CD8-positive, alpha-beta memory T cell (primary cell): ENCODE measurements at regions not wholly inside any gene's neighbourhood (a gene's known extent, or its start where the extent isn't known, plus 50 kb on each side); places are given as distances from the start of the nearest gene placed in this dataset.

Source experiments
- CTCF ChIA-PET: fragments of 350-600 bp; sonication (Branson Sonifier 250); formaldehyde crosslinking; loops from one replicate; lab custom pipeline; 2021; ENCODE audit warnings: antibody characterized with exemption; lab: Charles Lee
- POLR2A ChIA-PET: fragments of 350-600 bp; sonication (Branson Sonifier 250); formaldehyde crosslinking; loops from one replicate; lab custom pipeline; 2021; ENCODE audit warnings: antibody characterized with exemption; lab: Charles Lee
- DNase-seq, 5 donors: peaks; one replicate each; pipeline versions ENCODE4 v3.0.0 to v3.0.0-alpha.2; 2020 to 2022; ENCODE audit warnings: mixed read lengths in 1 of 5
- H3K27ac ChIP-seq: one replicate; pipeline ENCODE4 v1.7.0; 2013; ENCODE audit warnings: low read depth, mild to moderate bottlenecking, low read length, moderate library complexity
- H3K27me3 ChIP-seq: 2 replicates; pipeline ENCODE4 v1.7.0; 2013; ENCODE audit warnings: low read length, mild to moderate bottlenecking; ENCODE audit not compliant: insufficient read depth, poor library complexity, severe bottlenecking
- H3K36me3 ChIP-seq: 2 replicates; pipeline ENCODE4 v1.7.0; 2013; ENCODE audit warnings: mild to moderate bottlenecking, low read length, moderate library complexity; ENCODE audit not compliant: insufficient read depth
- H3K4me1 ChIP-seq: 2 replicates; pipeline ENCODE4 v1.7.0; 2013; ENCODE audit warnings: mild to moderate bottlenecking, low read length, moderate library complexity; ENCODE audit not compliant: insufficient read depth
- H3K4me3 ChIP-seq: 2 replicates; pipeline ENCODE4 v1.7.0; 2013; ENCODE audit warnings: mild to moderate bottlenecking, low read length
- H3K9me3 ChIP-seq: 2 replicates; pipeline ENCODE4 v1.7.0; 2013; ENCODE audit warnings: mild to moderate bottlenecking, low read length
- H3K27ac Mint-ChIP-seq, 8 donors: one replicate each; pipeline ENCODE4 v1.8.0; 2020 to 2021; ENCODE audit warnings: mixed read lengths in 8 of 8, mild to moderate bottlenecking in 6 of 8, inconsistent platforms in 3 of 8, moderate library complexity in 3 of 8
- H3K27me3 Mint-ChIP-seq, 2 donors: one replicate each; pipeline ENCODE4 v1.8.0; 2020 to 2021; ENCODE audit warnings: mixed read lengths in 2 of 2, mild to moderate bottlenecking in 1 of 2, moderate library complexity in 1 of 2
- H3K36me3 Mint-ChIP-seq, 3 donors: one replicate each; pipeline ENCODE4 v1.8.0; 2020 to 2021; ENCODE audit warnings: mixed read lengths in 3 of 3, inconsistent platforms in 1 of 3, mild to moderate bottlenecking in 1 of 3
- H3K4me1 Mint-ChIP-seq, 3 donors: one replicate each; pipeline ENCODE4 v1.8.0; 2020 to 2021; ENCODE audit warnings: mixed read lengths in 3 of 3, inconsistent platforms in 1 of 3, mild to moderate bottlenecking in 1 of 3
- H3K4me3 Mint-ChIP-seq, 7 donors: one replicate each; pipeline ENCODE4 v1.8.0; 2020 to 2021; ENCODE audit warnings: mixed read lengths in 7 of 7, mild to moderate bottlenecking in 6 of 7, moderate library complexity in 4 of 7, inconsistent platforms in 2 of 7
- H3K9me3 Mint-ChIP-seq, 5 donors: one replicate each; pipeline ENCODE4 v1.8.0; 2020 to 2022; ENCODE audit warnings: mixed read lengths in 5 of 5, mild to moderate bottlenecking in 3 of 5, moderate library complexity in 2 of 5, inconsistent platforms in 1 of 5

DNA sequence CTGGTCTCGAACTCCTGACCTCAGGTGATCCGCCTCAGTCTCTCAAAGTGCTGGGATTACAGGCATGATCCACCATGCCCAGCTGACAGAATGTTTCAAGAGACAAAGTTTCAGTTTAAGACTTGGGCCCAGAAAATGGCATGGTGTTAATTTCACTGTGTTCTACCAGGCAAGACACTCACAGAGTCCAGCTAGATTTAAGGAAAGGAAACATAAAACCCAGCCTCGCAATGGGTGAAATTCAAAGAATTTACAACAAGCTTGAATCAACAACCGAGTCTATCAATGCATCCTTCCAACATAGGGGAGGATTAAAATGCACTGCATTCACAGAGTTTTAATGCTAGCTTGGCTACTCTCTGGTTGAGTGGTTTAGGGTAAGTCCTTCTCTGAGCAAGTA, 764.0 kb downstream of the XPNPEP1 start:
- CTCF ChIA-PET = no interaction called here
- H3K27ac ChIP-seq = no peak overlapping the region
- Mint-ChIP-seq H3K36me3 (no peaks in the 10 kb centered on the region), H3K9me3 (peaks cover 5 to 23% (median 8%) of the 10 kb centered on the region in 5 donors), H3K27ac (no peak overlapping the region), H3K4me3 (no peak overlapping the region), H3K4me1 (no peaks in the 10 kb centered on the region), H3K27me3 (no peaks in the 10 kb centered on the region)
- H3K4me1 ChIP-seq = no peaks in the 10 kb centered on the region
- H3K27me3 ChIP-seq = no peaks in the 10 kb centered on the region
- no peak overlapping the region for H3K4me3 ChIP-seq
- POLR2A ChIA-PET = no interaction called here
- no peaks in the 10 kb centered on the region for H3K36me3 ChIP-seq
- DNase-seq = no peak
- H3K9me3 ChIP-seq = no peaks in the 10 kb centered on the region

- ChIA-PET CTCF (no interaction called here), POLR2A (no interaction called here)
- Mint-ChIP-seq H3K4me1 (no peaks in the 10 kb centered on the region), H3K27ac (no peak overlapping the region), H3K27me3 (no peaks in the 10 kb centered on the region), H3K36me3 (no peaks in the 10 kb centered on the region), H3K4me3 (no peak overlapping the region), H3K9me3 (peaks cover 2 to 33% (median 8%) of the 10 kb centered on the region in 5 donors)
- DNase-seq = no peak
- H3K36me3 ChIP-seq = no peaks in the 10 kb centered on the region
- H3K4me3 ChIP-seq = no peak overlapping the region
- H3K27ac ChIP-seq = no peak overlapping the region
- H3K4me1 ChIP-seq = no peaks in the 10 kb centered on the region
- H3K27me3 ChIP-seq = no peaks in the 10 kb centered on the region
- no peaks in the 10 kb centered on the region for H3K9me3 ChIP-seq
Observed at GRCh38 chr10:109156396-109156795, 766.9 kb downstream of the XPNPEP1 start.

GRCh38 chr10:109149666-109150350, 773.5 kb downstream of the XPNPEP1 start:
- no peaks in the 10 kb centered on the region for H3K9me3 ChIP-seq
- no peak overlapping the region for H3K27ac ChIP-seq
- ChIA-PET POLR2A (no interaction called here), CTCF (no interaction called here)
- DNase-seq = no peak
- Mint-ChIP-seq H3K4me3 (no peak overlapping the region), H3K9me3 (peaks cover 2 to 45% (median 20%) of the 10 kb centered on the region in 5 donors), H3K27me3 (peaks cover 0 to 2% of the 10 kb centered on the region in 2 donors), H3K36me3 (no peaks in the 10 kb centered on the region), H3K27ac (no peak overlapping the region), H3K4me1 (no peaks in the 10 kb centered on the region)
- H3K36me3 ChIP-seq = no peaks in the 10 kb centered on the region
- no peaks in the 10 kb centered on the region for H3K4me1 ChIP-seq
- no peak overlapping the region for H3K4me3 ChIP-seq
- no peaks in the 10 kb centered on the region for H3K27me3 ChIP-seq

DNA sequence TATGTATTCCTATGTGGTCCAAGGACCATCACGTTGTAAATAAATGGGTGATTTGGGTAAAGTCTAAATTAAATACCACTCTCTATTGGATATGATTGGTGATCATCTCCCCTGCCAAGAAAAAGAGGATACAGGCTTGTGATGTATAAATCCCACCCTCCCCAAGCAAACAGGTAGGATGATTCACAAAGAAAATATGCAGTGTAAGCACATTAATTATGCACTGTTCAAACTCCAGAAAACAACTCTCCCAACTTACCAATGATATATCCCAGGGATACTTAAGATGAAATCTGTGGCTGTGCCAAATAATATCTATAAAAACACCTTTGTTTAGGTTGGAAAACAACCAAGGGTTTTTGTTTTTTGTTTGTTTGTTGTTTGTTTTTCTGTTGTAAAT, 795.9 kb downstream of the XPNPEP1 start:
- Histone ChIP-seq H3K27ac (no peak overlapping the region), H3K36me3 (no peaks in the 10 kb centered on the region), H3K4me1 (no peaks in the 10 kb centered on the region), H3K4me3 (no peak overlapping the region), H3K9me3 (no peaks in the 10 kb centered on the region), H3K27me3 (no peaks in the 10 kb centered on the region)
- Mint-ChIP-seq H3K27me3 (no peaks in the 10 kb centered on the region), H3K27ac (no peak overlapping the region), H3K36me3 (no peaks in the 10 kb centered on the region), H3K4me1 (no peaks in the 10 kb centered on the region), H3K4me3 (no peak overlapping the region), H3K9me3 (peaks cover 3 to 21% (median 4%) of the 10 kb centered on the region in 5 donors)
- ChIA-PET POLR2A (no interaction called here), CTCF (no interaction called here)
- DNase-seq = no peak

DNA sequence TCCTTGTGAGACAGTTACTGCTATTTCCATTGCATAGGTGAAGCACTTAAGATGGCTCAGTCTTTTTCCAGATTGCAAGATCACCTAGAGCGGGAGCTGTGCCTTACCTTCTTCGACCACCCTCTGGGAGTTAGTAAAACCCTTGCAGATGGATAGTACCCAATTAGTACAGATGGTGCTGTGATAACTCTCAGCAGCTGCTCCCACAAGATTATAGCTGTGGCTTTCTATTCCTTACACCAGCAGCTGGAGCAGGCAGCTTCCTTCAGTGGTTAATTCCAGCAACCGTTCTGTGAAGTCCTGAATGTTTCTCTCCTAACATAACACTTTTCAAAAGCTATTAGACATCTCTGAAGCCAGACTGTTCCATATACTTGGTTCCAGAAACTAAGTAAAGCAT, 796.8 kb downstream of the XPNPEP1 start:
- Mint-ChIP-seq H3K9me3 (peaks cover 3 to 27% (median 4%) of the 10 kb centered on the region in 5 donors), H3K27ac (no peak overlapping the region), H3K4me1 (no peaks in the 10 kb centered on the region), H3K36me3 (no peaks in the 10 kb centered on the region), H3K27me3 (no peaks in the 10 kb centered on the region), H3K4me3 (no peak overlapping the region)
- H3K27ac ChIP-seq = no peak overlapping the region
- H3K36me3 ChIP-seq = no peaks in the 10 kb centered on the region
- H3K9me3 ChIP-seq = no peaks in the 10 kb centered on the region
- POLR2A ChIA-PET = no interaction called here
- no peaks in the 10 kb centered on the region for H3K27me3 ChIP-seq
- no peaks in the 10 kb centered on the region for H3K4me1 ChIP-seq
- CTCF ChIA-PET = no interaction called here
- no peak for DNase-seq
- H3K4me3 ChIP-seq = no peak overlapping the region

- Histone ChIP-seq H3K4me1 (no peaks in the 10 kb centered on the region), H3K27ac (no peak overlapping the region), H3K4me3 (no peak overlapping the region), H3K27me3 (no peaks in the 10 kb centered on the region), H3K36me3 (no peaks in the 10 kb centered on the region), H3K9me3 (no peaks in the 10 kb centered on the region)
- Mint-ChIP-seq H3K27me3 (no peaks in the 10 kb centered on the region), H3K36me3 (no peaks in the 10 kb centered on the region), H3K4me3 (no peak overlapping the region), H3K9me3 (peaks cover 3 to 27% (median 5%) of the 10 kb centered on the region in 5 donors), H3K4me1 (no peaks in the 10 kb centered on the region), H3K27ac (no peak overlapping the region)
- ChIA-PET POLR2A (no interaction called here), CTCF (no interaction called here)
- DNase-seq = no peak
Observed at GRCh38 chr10:109126016-109126415, 797.3 kb downstream of the XPNPEP1 start.

- Histone ChIP-seq H3K36me3 (no peaks in the 10 kb centered on the region), H3K9me3 (no peaks in the 10 kb centered on the region), H3K4me3 (no peak overlapping the region), H3K27ac (no peak overlapping the region), H3K4me1 (no peaks in the 10 kb centered on the region), H3K27me3 (no peaks in the 10 kb centered on the region)
- CTCF ChIA-PET = no interaction called here
- Mint-ChIP-seq H3K36me3 (no peaks in the 10 kb centered on the region), H3K27me3 (no peaks in the 10 kb centered on the region), H3K27ac (no peak overlapping the region), H3K4me1 (no peaks in the 10 kb centered on the region), H3K9me3 (peaks cover 2 to 19% (median 7%) of the 10 kb centered on the region in 5 donors), H3K4me3 (no peak overlapping the region)
- DNase-seq = no peak
- POLR2A ChIA-PET = no interaction called here
Observed at GRCh38 chr10:109115179-109115578, 808.1 kb downstream of the XPNPEP1 start.

DNA sequence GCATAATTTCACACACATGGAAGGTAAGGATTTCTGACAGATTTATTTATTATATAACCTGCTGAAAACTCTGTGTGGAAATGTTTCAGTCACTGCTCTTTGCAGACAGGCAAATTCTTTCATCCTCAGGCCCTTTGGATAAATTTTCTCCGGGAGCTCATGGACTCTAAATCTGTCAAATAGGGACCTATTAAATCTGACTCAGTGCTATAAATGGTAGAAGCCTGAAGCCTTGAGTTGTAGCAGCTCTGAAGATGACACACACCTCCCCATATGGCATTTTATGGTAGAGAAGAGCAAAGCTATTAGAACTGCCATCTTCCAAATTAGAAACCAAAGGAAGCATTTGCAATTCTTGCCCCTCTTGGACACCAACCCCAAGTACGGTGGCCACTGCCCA, 808.7 kb downstream of the XPNPEP1 start:
- H3K9me3 ChIP-seq = no peaks in the 10 kb centered on the region
- Mint-ChIP-seq H3K4me3 (no peak overlapping the region), H3K36me3 (no peaks in the 10 kb centered on the region), H3K4me1 (no peaks in the 10 kb centered on the region), H3K27me3 (no peaks in the 10 kb centered on the region), H3K27ac (no peak overlapping the region), H3K9me3 (peaks cover 2 to 19% (median 7%) of the 10 kb centered on the region in 5 donors)
- H3K27me3 ChIP-seq = no peaks in the 10 kb centered on the region
- DNase-seq = no peak
- H3K36me3 ChIP-seq = no peaks in the 10 kb centered on the region
- no peak overlapping the region for H3K4me3 ChIP-seq
- no peaks in the 10 kb centered on the region for H3K4me1 ChIP-seq
- CTCF ChIA-PET = no interaction called here
- no peak overlapping the region for H3K27ac ChIP-seq
- POLR2A ChIA-PET = no interaction called here
